ENCODE measurements at regions not wholly inside any gene's neighbourhood (a gene's known extent, or its start where the extent isn't known, plus 50 kb on each side); places are given as distances from the start of the nearest gene placed in this dataset.
A peak's percentile ranks its signal among the peaks of the same experiment; 100 is the strongest.

DNA sequence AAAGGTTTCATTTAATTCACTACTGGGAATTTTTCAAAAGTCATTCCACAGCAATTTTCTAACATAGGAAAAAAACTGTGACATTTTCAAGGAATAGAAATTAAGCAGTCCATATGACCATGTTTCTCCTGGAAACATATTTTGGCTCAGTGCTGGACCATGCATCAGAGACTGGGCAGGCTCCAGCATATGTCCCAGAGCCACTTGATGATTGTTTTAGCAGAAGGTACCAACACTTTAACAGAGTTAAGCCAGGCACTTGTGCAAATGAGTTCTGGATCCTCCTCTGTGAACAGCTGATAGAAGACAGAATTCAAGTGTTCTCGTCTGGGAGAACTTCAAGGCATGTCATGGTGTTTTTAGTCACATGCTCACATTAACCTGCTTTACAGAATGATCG lies 516.3 kb downstream of the COL12A1 start:
- Histone ChIP-seq H3K4me3 (ENCODE audit: low read depth, low read length) (no peak overlapping the region), H3K27ac (ENCODE audit: low read depth, low read length) (no peak overlapping the region), H3K9me3 (ENCODE audit: control insufficient read depth, insufficient read depth, low read length) (no peaks in the 10 kb centered on the region), H3K27me3 (ENCODE audit: control insufficient read depth, insufficient read depth, low read length) (no peaks in the 10 kb centered on the region)
- CTCF ChIA-PET: no interaction called here
- TF ChIP-seq, protein P1, sequence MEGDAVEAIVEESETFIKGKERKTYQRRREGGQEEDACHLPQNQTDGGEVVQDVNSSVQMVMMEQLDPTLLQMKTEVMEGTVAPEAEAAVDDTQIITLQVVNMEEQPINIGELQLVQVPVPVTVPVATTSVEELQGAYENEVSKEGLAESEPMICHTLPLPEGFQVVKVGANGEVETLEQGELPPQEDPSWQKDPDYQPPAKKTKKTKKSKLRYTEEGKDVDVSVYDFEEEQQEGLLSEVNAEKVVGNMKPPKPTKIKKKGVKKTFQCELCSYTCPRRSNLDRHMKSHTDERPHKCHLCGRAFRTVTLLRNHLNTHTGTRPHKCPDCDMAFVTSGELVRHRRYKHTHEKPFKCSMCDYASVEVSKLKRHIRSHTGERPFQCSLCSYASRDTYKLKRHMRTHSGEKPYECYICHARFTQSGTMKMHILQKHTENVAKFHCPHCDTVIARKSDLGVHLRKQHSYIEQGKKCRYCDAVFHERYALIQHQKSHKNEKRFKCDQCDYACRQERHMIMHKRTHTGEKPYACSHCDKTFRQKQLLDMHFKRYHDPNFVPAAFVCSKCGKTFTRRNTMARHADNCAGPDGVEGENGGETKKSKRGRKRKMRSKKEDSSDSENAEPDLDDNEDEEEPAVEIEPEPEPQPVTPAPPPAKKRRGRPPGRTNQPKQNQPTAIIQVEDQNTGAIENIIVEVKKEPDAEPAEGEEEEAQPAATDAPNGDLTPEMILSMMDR (IDR thresholded peaks at IDR 0.05; ENCODE audit: low read depth, low read length): no peak
- DNase-seq (ENCODE audit: low read depth, low spot score): no peak
- POLR2A ChIA-PET: no interaction called here

DNA sequence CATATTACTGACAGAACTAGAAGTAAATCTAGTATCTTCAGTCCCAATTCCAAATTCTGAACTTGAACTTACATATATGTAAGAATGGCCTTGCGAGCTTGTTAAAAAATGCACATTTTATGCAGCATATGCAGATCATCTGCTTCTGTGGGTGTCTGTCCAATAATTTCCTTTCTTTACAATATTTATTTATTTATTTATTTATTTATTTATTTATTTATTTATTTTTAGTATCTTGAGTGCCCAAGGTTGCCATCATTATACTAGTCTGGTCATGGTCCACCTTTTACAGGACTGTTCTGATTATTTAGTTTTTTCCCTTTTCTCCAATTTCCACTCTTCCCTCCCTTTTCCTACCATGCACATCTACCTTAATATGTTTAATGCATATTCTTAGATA lies 528.4 kb downstream of the COL12A1 start:
- Histone ChIP-seq H3K27me3 (ENCODE audit: control insufficient read depth, insufficient read depth, low read length) (no peaks in the 10 kb centered on the region), H3K4me3 (ENCODE audit: low read depth, low read length) (no peak overlapping the region), H3K27ac (ENCODE audit: low read depth, low read length) (no peak overlapping the region), H3K9me3 (ENCODE audit: control insufficient read depth, insufficient read depth, low read length) (no peaks in the 10 kb centered on the region)
- CTCF ChIA-PET: no interaction called here
- DNase-seq (ENCODE audit: low read depth, low spot score): no peak
- TF ChIP-seq, protein P1 (IDR thresholded peaks at IDR 0.05; ENCODE audit: low read depth, low read length): no peak
- POLR2A ChIA-PET: no interaction called here

DNA sequence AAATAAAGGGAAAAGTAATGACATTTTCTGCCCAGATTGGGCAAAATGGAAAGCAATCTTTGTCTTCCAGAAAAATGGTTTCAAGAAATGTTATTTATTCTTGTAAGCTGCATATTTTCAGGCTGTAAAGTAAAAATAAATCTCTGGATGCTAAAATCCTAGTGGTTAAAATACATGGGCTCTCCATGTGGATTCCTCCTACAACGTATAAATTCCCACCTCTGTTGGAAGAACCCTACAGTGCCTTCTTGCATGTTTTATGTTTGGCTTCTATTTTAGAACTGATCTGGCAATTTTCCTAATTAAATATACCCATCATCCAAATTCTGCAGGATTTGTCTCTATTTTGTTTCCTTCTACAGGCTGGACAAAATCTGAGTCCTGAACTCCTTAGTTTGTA lies 528.9 kb downstream of the COL12A1 start:
- ChIA-PET POLR2A (no interaction called here), CTCF (no interaction called here)
- Histone ChIP-seq H3K27me3 (ENCODE audit: control insufficient read depth, insufficient read depth, low read length) (no peaks in the 10 kb centered on the region), H3K9me3 (ENCODE audit: control insufficient read depth, insufficient read depth, low read length) (no peaks in the 10 kb centered on the region), H3K4me3 (ENCODE audit: low read depth, low read length) (no peak overlapping the region), H3K27ac (ENCODE audit: low read depth, low read length) (no peak overlapping the region)
- TF ChIP-seq, protein P1 (IDR thresholded peaks at IDR 0.05; ENCODE audit: low read depth, low read length): no peak
- DNase-seq (ENCODE audit: low read depth, low spot score): no peak

DNA sequence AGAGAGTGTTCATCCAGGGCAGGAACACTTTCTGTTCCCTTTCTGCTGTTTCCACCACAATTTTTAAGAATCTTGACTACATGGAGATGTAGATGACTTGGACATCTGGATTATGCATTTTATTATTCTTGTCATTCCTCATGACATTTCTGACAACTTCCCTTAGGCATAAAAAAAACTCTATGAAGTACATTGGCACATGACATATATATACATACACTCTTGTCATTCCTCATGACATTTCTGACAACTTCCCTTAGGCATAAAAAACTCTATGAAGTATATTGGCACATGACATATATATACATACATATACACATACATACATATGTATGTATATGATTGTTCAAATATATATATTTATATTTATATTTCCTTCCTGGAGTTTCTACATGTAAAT lies 531.5 kb downstream of the COL12A1 start:
- Histone ChIP-seq H3K27me3 (ENCODE audit: control insufficient read depth, insufficient read depth, low read length) (no peaks in the 10 kb centered on the region), H3K9me3 (ENCODE audit: control insufficient read depth, insufficient read depth, low read length) (no peaks in the 10 kb centered on the region), H3K4me3 (ENCODE audit: low read depth, low read length) (no peak overlapping the region), H3K27ac (ENCODE audit: low read depth, low read length) (no peak overlapping the region)
- TF ChIP-seq, protein P1 (IDR thresholded peaks at IDR 0.05; ENCODE audit: low read depth, low read length): no peak
- ChIA-PET POLR2A (no interaction called here), CTCF (no interaction called here)
- no peak for DNase-seq (ENCODE audit: low read depth, low spot score)

DNA sequence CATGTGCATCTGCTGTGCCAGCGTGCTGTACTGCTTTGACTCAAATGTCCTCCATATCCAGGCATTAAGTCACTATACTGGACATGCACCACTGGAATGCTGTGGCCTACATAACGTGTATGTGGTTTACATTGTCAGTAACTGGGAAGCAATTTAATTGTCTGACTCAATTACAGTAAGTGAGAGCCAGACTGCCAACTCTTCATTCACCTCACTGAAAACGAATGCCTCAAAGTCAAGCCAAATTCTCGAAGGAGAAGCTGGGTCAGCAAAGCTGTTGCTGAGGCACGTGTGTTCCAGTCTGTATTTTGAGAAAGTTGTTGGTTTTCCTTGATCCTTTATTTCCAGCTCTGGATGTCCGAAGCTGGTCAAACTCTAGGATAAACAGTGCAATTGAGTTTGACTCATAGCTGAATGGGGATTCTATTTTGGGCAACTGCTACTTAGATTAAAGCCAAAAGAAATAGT lies 534.3 kb downstream of the COL12A1 start:
- TF ChIP-seq, protein P1 (IDR thresholded peaks at IDR 0.05; ENCODE audit: low read depth, low read length): no peak
- H3K27me3 ChIP-seq (ENCODE audit: control insufficient read depth, insufficient read depth, low read length): no peaks in the 10 kb centered on the region
- no peak overlapping the region for H3K4me3 ChIP-seq (ENCODE audit: low read depth, low read length)
- no peaks in the 10 kb centered on the region for H3K9me3 ChIP-seq (ENCODE audit: control insufficient read depth, insufficient read depth, low read length)
- ChIA-PET POLR2A (interaction anchor here (0.7 kb wide), 1 partner anchor 134 kb away, joined by 3 read pairs; no protein-coding TSS in a partner anchor), CTCF (no interaction called here)
- peak; percentile 53 for DNase-seq (ENCODE audit: low read depth, low spot score)
- peak overlapping the region; percentile 58 for H3K27ac ChIP-seq (ENCODE audit: low read depth, low read length)

Data from AG04450 (cell line).